Left ventricle myocardium inferior (tissue), 1 donor: ENCODE measurements at regions not wholly inside any gene's neighbourhood (a gene's known extent, or its start where the extent isn't known, plus 50 kb on each side); places are given as distances from the start of the nearest gene placed in this dataset.

ENCODE experiments used
- DNase-seq: peaks from one replicate; pipeline ENCODE4 v3.0.0-alpha.2; 2020
- H3K27ac ChIP-seq: fragments of 200-600 bp; replicated peaks from 2 replicates; pipeline ENCODE4 v1.8.0; 2021
- H3K27me3 ChIP-seq: fragments of 200-600 bp; 2 replicates; pipeline ENCODE4 v1.8.0; 2021; ENCODE audit warnings: low read depth
- H3K36me3 ChIP-seq: fragments of 200-600 bp; 2 replicates; pipeline ENCODE4 v1.8.0; 2021
- H3K4me1 ChIP-seq: fragments of 200-600 bp; 2 replicates; pipeline ENCODE4 v1.8.0; 2021
- H3K4me3 ChIP-seq: fragments of 200-600 bp; 2 replicates; pipeline ENCODE4 v1.8.0; 2021; ENCODE audit warnings: mild to moderate bottlenecking, moderate library complexity
- H3K9me3 ChIP-seq: fragments of 200-600 bp; replicated peaks from 2 replicates; pipeline ENCODE4 v1.8.0; 2021
- intact Hi-C: fragments of 100-400 bp; cut with micrococcal nuclease; formaldehyde crosslinking; loops from one replicate; pipeline ENCODE4 v1.11.0; 2022
- TF ChIP-seq, protein P1 (sequence below): fragments of 200-600 bp; IDR thresholded peaks from 2 replicates; pipeline ENCODE4 v1.8.0; 2021; ENCODE audit warnings: antibody characterized with exemption, mild to moderate bottlenecking, borderline replicate concordance
- donor health status: DM: no; HTN: yes; CAD: no; lungs with severe emphysema.

DNA sequence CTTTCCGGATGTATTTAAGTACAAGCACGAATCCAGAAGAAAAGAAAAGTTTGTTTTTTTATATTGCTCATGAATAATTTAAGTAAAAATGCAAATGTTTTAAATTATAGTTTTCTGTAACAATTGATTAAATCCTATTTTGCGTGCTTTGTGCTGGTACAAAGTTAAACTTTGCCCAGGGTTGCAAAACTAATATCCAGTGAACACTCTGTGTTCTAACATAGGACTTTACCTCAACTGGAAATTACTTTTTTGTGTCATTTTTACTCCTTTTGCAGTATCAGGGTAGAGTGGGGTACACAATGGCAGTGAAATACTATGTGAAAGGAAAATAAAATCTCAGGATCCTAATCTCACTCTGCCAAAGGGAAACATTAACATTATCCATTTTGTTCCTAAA, 801.4 kb upstream of the MBL2 start:
- no peak overlapping the region for H3K4me3 ChIP-seq
- no peak overlapping the region for H3K27ac ChIP-seq
- no peaks in the 10 kb centered on the region for H3K36me3 ChIP-seq
- no peaks in the 10 kb centered on the region for H3K9me3 ChIP-seq
- intact Hi-C loops: no loop called here
- H3K27me3 ChIP-seq: no peaks in the 10 kb centered on the region
- no peaks in the 10 kb centered on the region for H3K4me1 ChIP-seq
- no peak for DNase-seq
- TF ChIP-seq, protein P1, sequence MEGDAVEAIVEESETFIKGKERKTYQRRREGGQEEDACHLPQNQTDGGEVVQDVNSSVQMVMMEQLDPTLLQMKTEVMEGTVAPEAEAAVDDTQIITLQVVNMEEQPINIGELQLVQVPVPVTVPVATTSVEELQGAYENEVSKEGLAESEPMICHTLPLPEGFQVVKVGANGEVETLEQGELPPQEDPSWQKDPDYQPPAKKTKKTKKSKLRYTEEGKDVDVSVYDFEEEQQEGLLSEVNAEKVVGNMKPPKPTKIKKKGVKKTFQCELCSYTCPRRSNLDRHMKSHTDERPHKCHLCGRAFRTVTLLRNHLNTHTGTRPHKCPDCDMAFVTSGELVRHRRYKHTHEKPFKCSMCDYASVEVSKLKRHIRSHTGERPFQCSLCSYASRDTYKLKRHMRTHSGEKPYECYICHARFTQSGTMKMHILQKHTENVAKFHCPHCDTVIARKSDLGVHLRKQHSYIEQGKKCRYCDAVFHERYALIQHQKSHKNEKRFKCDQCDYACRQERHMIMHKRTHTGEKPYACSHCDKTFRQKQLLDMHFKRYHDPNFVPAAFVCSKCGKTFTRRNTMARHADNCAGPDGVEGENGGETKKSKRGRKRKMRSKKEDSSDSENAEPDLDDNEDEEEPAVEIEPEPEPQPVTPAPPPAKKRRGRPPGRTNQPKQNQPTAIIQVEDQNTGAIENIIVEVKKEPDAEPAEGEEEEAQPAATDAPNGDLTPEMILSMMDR: no peak

DNA sequence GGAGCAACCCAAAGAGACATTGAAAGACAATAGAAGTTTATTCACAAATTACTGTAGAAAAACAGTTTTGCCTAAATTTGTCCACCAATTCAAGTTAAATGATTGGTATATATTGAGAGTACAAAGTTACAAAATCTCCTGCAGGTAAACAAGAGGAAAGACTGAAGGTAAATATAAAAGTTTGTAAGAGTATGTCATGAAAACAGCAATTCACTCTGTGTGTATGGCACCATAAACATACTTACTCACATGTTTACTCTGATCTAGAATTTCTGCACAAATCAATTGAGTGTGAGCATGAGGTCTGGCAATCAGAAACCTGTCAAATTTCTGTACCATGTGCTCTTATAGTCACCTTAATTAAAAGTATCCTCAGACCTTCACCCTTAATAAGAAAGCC, 800.9 kb upstream of the MBL2 start:
- intact Hi-C loops: no loop called here
- Histone ChIP-seq H3K4me3 (no peak overlapping the region), H3K9me3 (no peaks in the 10 kb centered on the region), H3K4me1 (no peaks in the 10 kb centered on the region), H3K27ac (no peak overlapping the region), H3K36me3 (no peaks in the 10 kb centered on the region), H3K27me3 (no peaks in the 10 kb centered on the region)
- TF ChIP-seq, protein P1: no peak
- no peak for DNase-seq

DNA sequence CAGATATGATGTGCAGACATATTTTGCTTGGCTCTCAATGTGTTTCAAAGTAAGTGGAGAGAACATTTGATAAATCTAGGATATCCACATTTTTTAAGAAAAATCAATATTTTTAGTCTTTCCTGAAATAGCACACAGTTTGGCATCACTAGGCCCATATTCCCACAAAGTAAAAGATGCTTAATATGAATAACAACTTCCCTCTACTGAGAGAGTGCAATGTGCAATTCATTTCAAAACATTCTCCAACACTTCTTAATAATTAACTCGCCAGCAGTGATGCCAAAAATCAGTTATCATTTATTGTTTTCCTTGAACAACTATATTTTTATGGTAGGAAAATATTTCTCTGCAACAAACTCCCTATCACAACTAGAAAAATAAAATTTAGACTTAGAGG, 800.2 kb upstream of the MBL2 start:
- TF ChIP-seq, protein P1: no peak
- H3K4me3 ChIP-seq: no peak overlapping the region
- H3K9me3 ChIP-seq: no peaks in the 10 kb centered on the region
- H3K27ac ChIP-seq: no peak overlapping the region
- H3K27me3 ChIP-seq: no peaks in the 10 kb centered on the region
- intact Hi-C loops: no loop called here
- DNase-seq: no peak
- H3K36me3 ChIP-seq: no peaks in the 10 kb centered on the region
- H3K4me1 ChIP-seq: no peaks in the 10 kb centered on the region

DNA sequence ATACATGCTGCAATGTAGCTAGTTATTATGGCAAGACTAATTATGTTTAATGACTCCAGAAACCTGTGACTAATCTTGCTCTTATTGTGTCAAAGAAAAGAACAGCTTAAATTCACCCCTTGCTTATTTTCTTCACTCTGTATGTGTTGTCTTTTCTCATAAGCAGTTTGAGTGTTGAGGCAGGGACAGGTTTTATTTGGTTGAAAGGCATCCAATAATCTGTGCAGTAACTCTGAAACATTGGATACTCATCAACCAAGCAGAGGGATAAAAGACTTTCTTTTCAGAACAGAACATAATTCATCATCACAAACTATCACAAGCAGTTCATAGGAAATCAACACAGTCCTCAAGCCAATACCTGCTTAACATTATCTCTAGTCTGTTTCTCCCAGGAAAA, 797.6 kb upstream of the MBL2 start:
- H3K4me1 ChIP-seq: no peaks in the 10 kb centered on the region
- DNase-seq: no peak
- no peaks in the 10 kb centered on the region for H3K36me3 ChIP-seq
- intact Hi-C loops: no loop called here
- no peaks in the 10 kb centered on the region for H3K9me3 ChIP-seq
- H3K27ac ChIP-seq: no peak overlapping the region
- H3K4me3 ChIP-seq: no peak overlapping the region
- no peaks in the 10 kb centered on the region for H3K27me3 ChIP-seq
- TF ChIP-seq, protein P1: no peak

DNA sequence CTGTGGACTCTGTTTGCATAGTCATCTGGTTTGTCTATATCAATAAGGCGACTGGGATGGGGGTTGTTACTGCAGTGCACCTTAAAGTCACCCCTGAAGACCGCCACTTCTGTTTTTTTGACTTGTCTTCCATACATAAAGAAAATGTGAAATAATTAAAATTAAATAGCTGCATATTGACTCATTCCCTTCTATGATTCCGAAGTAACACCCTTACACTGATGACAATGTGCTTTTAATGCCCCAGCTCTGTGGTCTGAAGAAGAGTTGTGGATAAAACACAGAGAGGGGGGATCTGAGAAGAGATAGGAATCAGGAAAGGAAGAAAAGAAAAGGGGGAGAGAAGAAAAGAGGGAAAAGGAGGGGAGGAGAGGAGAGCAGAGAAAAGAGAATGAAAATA, 796.9 kb upstream of the MBL2 start:
- H3K4me3 ChIP-seq: no peak overlapping the region
- TF ChIP-seq, protein P1: no peak
- H3K9me3 ChIP-seq: no peaks in the 10 kb centered on the region
- intact Hi-C loops: no loop called here
- H3K27ac ChIP-seq: no peak overlapping the region
- no peak for DNase-seq
- H3K36me3 ChIP-seq: no peaks in the 10 kb centered on the region
- H3K27me3 ChIP-seq: no peaks in the 10 kb centered on the region
- no peaks in the 10 kb centered on the region for H3K4me1 ChIP-seq

DNA sequence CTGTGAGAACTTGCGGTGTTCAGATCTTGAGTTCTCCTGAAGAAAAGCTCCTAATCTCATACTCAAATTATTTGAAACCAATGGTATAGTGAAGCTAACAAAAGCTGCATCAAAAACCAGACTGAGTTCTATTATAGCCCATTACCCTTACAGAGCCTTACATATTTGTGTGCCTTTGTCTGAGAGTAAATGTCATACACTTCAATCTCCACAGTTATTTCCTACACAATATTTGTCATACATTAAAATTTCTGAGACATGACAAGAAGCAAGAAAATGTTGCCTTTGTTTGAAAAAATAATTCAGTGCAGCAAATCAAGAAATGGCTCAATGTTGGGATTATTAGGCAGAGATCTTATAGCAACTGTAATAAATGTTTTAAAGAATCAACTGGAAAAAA, 776.1 kb upstream of the MBL2 start:
- no peak for DNase-seq
- intact Hi-C loops: no loop called here
- Histone ChIP-seq H3K36me3 (no peaks in the 10 kb centered on the region), H3K27ac (no peak overlapping the region), H3K9me3 (no peaks in the 10 kb centered on the region), H3K4me3 (no peak overlapping the region), H3K4me1 (no peaks in the 10 kb centered on the region), H3K27me3 (no peaks in the 10 kb centered on the region)
- TF ChIP-seq, protein P1: no peak
